ENCODE measurements at regions not wholly inside any gene's neighbourhood (a gene's known extent, or its start where the extent isn't known, plus 50 kb on each side); places are given as distances from the start of the nearest gene placed in this dataset.

DNA sequence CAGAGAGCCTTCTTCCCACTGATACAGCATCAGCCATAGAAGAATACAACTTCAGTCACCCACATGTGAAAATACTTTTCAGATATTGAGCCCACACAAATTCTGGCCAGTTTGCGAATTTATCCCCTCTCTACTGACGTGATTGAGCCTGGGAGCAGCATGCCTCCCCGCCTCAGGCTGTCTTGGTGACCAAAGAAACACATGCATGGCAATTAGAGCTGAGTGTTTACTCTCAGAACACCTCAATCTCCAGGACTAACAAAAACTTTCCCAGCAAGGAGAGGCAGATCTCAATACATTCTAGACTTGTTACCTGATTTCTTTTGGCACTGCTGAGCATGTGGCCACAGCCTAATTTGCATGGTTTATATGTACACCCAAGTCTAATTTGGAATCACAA is 122.5 kb downstream of the TMEM26 start:
- no peak for TF ChIP-seq RAD21 (IDR thresholded peaks at IDR 0.05)
- TF ChIP-seq, protein P1, sequence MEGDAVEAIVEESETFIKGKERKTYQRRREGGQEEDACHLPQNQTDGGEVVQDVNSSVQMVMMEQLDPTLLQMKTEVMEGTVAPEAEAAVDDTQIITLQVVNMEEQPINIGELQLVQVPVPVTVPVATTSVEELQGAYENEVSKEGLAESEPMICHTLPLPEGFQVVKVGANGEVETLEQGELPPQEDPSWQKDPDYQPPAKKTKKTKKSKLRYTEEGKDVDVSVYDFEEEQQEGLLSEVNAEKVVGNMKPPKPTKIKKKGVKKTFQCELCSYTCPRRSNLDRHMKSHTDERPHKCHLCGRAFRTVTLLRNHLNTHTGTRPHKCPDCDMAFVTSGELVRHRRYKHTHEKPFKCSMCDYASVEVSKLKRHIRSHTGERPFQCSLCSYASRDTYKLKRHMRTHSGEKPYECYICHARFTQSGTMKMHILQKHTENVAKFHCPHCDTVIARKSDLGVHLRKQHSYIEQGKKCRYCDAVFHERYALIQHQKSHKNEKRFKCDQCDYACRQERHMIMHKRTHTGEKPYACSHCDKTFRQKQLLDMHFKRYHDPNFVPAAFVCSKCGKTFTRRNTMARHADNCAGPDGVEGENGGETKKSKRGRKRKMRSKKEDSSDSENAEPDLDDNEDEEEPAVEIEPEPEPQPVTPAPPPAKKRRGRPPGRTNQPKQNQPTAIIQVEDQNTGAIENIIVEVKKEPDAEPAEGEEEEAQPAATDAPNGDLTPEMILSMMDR (IDR thresholded peaks at IDR 0.05; ENCODE audit: low read depth, low read length, missing input control): no peak
- no peak for TF ChIP-seq GABPA (IDR thresholded peaks at IDR 0.05 in 1 of 2, conservative IDR thresholded peaks at IDR 0.05 in 1 of 2)
- no peak for TF ChIP-seq TAF1 (conservative IDR thresholded peaks at IDR 0.05)
- no peak for TF ChIP-seq JUND (IDR thresholded peaks at IDR 0.05)
- TF ChIP-seq, protein P2, sequence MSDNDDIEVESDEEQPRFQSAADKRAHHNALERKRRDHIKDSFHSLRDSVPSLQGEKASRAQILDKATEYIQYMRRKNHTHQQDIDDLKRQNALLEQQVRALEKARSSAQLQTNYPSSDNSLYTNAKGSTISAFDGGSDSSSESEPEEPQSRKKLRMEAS (IDR thresholded peaks at IDR 0.05): no peak
- no peak for TF ChIP-seq NR2F2 (IDR thresholded peaks at IDR 0.05)
- no peak for TF ChIP-seq FOXA1 (IDR thresholded peaks at IDR 0.05)

Measured in liver (tissue), 3 donors.